ENCODE measurements at regions not wholly inside any gene's neighbourhood (a gene's known extent, or its start where the extent isn't known, plus 50 kb on each side); places are given as distances from the start of the nearest gene placed in this dataset.
A peak's percentile ranks its signal among the peaks of the same experiment; 100 is the strongest.

DNA sequence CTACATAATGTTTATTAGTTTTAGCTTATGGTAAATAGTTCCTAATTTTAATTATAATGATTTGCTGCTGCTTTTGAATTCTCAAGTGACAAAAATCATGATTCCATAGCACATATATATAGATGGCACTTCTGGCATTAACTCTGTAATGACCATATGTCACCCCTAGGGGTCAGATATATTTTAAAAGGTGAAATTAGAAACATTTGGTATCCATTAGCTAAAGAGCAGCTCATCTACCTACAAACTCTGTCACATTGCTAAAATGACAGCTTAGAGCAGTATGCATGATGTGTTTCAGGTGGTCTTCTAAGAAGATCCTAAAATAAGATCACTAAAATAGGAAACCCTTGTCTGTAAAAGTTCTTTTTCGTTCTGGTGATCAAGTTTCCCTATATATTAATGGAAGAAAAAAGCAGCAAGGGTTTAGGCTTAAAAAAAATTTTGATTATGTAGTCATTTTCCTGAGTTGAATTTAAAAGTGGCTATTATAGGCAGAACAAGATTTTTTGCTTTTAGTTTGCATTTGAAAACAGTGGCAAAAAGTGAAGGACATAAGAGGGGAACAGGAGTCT, 157.7 kb upstream of the POU5F2 start:
- intact Hi-C loops (cut with micrococcal nuclease; ENCODE audit: unreplicated experiment) = no loop called here
- POLR2A ChIA-PET (ENCODE audit: low non-redundant PET) = interaction anchor here (0.7 kb wide), 1 partner anchor 898 kb away, joined by 3 read pairs; no protein-coding TSS in a partner anchor
- DNase-seq (ENCODE audit: low spot score) = peak; percentile 21

DNA sequence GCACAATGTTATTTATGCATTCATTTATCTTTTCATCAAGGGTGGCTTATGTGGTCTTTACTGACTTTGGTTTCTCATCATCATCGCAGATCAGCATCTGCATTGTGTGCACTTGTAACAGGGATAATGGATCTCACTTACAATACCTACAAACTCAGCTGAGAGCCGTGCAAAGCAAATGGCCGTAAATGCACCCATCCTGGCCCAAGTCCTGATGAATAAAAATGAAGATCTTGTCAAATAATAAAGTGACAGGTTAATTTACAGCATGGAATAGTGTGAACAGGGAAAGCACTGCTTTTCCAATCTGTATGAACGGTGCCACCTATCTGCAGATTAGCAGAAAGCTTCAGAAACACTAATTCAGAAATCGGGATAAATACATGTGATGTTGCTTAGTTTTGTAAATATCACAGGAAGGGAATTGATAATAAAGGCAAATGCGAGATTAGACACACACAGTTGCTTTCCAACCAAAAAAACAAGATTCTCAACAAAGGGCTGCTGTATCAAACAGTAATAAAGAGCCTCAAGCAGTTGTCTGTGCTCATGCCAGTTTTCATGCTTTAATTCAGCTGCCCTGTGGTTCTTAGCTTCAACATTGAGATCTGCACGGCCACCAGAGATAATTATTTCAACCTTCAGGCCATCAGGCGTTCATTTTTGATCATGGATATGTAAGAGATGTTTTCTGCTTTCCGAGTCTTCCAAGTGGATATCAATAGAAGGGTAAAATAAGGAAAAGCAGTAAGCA, 153.4 kb upstream of the POU5F2 start:
- CTCF ChIA-PET = no interaction called here
- H3K27ac ChIP-seq (ENCODE audit: low read depth, low read length, poor library complexity, severe bottlenecking) = no peak overlapping the region
- H3K4me1 ChIP-seq (ENCODE audit: insufficient read depth, low read length, poor library complexity, severe bottlenecking) = no peaks in the 10 kb centered on the region
- no peaks in the 10 kb centered on the region for H3K36me3 ChIP-seq (ENCODE audit: insufficient read depth, low read length, poor library complexity, severe bottlenecking)
- DNase-seq (ENCODE audit: low spot score) = peak; percentile 18
- POLR2A ChIA-PET (ENCODE audit: low non-redundant PET) = no interaction called here
- no peak overlapping the region for H3K4me3 ChIP-seq (ENCODE audit: low read depth, low read length, poor library complexity, severe bottlenecking)
- no peaks in the 10 kb centered on the region for H3K9me3 ChIP-seq (ENCODE audit: low read depth, low read length, poor library complexity, severe bottlenecking)
- no peaks in the 10 kb centered on the region for H3K27me3 ChIP-seq (replicated peaks; ENCODE audit: insufficient read depth, low read depth, low read length, poor library complexity)
- intact Hi-C loops (cut with micrococcal nuclease; ENCODE audit: unreplicated experiment) = no loop called here
- TF ChIP-seq EZH2 (IDR thresholded peaks at IDR 0.05; ENCODE audit: borderline replicate concordance, low read depth, low read length, poor library complexity, severe bottlenecking) = no peak
- TF ChIP-seq, protein P1, sequence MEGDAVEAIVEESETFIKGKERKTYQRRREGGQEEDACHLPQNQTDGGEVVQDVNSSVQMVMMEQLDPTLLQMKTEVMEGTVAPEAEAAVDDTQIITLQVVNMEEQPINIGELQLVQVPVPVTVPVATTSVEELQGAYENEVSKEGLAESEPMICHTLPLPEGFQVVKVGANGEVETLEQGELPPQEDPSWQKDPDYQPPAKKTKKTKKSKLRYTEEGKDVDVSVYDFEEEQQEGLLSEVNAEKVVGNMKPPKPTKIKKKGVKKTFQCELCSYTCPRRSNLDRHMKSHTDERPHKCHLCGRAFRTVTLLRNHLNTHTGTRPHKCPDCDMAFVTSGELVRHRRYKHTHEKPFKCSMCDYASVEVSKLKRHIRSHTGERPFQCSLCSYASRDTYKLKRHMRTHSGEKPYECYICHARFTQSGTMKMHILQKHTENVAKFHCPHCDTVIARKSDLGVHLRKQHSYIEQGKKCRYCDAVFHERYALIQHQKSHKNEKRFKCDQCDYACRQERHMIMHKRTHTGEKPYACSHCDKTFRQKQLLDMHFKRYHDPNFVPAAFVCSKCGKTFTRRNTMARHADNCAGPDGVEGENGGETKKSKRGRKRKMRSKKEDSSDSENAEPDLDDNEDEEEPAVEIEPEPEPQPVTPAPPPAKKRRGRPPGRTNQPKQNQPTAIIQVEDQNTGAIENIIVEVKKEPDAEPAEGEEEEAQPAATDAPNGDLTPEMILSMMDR (conservative IDR thresholded peaks at IDR 0.05; ENCODE audit: low read depth, low read length) = peak; percentile 67
- no TSS peak for BruUV-seq (replicated peaks)

More for the DNA sequence above, 157.7 kb upstream of the POU5F2 start:
- Histone ChIP-seq H3K4me1 (ENCODE audit: insufficient read depth, low read length, poor library complexity, severe bottlenecking) (no peaks in the 10 kb centered on the region), H3K36me3 (ENCODE audit: insufficient read depth, low read length, poor library complexity, severe bottlenecking) (no peaks in the 10 kb centered on the region), H3K27me3 (replicated peaks; ENCODE audit: insufficient read depth, low read depth, low read length, poor library complexity) (no peaks in the 10 kb centered on the region), H3K27ac (ENCODE audit: low read depth, low read length, poor library complexity, severe bottlenecking) (no peak overlapping the region), H3K9me3 (ENCODE audit: low read depth, low read length, poor library complexity, severe bottlenecking) (no peaks in the 10 kb centered on the region), H3K4me3 (ENCODE audit: low read depth, low read length, poor library complexity, severe bottlenecking) (no peak overlapping the region)
- TF ChIP-seq EZH2 (IDR thresholded peaks at IDR 0.05; ENCODE audit: borderline replicate concordance, low read depth, low read length, poor library complexity, severe bottlenecking) = no peak
- TF ChIP-seq, protein P1 (conservative IDR thresholded peaks at IDR 0.05; ENCODE audit: low read depth, low read length) = peak; percentile 53
- CTCF ChIA-PET = interaction anchor here (0.5 to 1.0 kb wide), 2 partner anchors 12 to 248 kb away, joined by 4 to 5 read pairs; no protein-coding TSS in a partner anchor
- no TSS peak for BruUV-seq (replicated peaks)

DNA sequence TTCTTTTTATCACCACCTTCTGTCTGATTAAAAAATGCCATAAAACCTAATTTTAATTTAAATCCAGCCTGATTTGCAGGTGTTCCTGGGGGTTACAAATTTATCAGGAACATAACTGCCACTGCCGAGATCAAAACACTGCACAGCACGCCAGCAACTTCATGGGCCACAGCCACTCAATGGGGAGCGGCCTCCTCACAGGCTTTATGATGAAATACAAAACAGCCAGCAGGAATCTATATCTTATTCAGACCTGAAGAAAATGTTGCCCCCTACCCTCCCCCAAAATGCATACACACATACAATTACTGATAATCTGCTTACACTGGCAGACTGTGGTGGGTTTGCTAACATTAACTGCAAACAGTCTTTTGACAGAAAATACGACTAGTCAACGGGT, 151.7 kb upstream of the POU5F2 start:
- no peaks in the 10 kb centered on the region for H3K9me3 ChIP-seq (ENCODE audit: low read depth, low read length, poor library complexity, severe bottlenecking)
- no peaks in the 10 kb centered on the region for H3K27me3 ChIP-seq (replicated peaks; ENCODE audit: insufficient read depth, low read depth, low read length, poor library complexity)
- H3K27ac ChIP-seq (ENCODE audit: low read depth, low read length, poor library complexity, severe bottlenecking) = no peak overlapping the region
- TF ChIP-seq EZH2 (IDR thresholded peaks at IDR 0.05; ENCODE audit: borderline replicate concordance, low read depth, low read length, poor library complexity, severe bottlenecking) = no peak
- TF ChIP-seq, protein P1 (conservative IDR thresholded peaks at IDR 0.05; ENCODE audit: low read depth, low read length) = no peak
- H3K36me3 ChIP-seq (ENCODE audit: insufficient read depth, low read length, poor library complexity, severe bottlenecking) = no peaks in the 10 kb centered on the region
- POLR2A ChIA-PET (ENCODE audit: low non-redundant PET) = no interaction called here
- no peak overlapping the region for H3K4me3 ChIP-seq (ENCODE audit: low read depth, low read length, poor library complexity, severe bottlenecking)
- intact Hi-C loops (cut with micrococcal nuclease; ENCODE audit: unreplicated experiment) = no loop called here
- H3K4me1 ChIP-seq (ENCODE audit: insufficient read depth, low read length, poor library complexity, severe bottlenecking) = no peaks in the 10 kb centered on the region
- no TSS peak for BruUV-seq (replicated peaks)
- DNase-seq (ENCODE audit: low spot score) = no peak
- CTCF ChIA-PET = no interaction called here

Data from A673 (cell line).